ENCODE measurements at regions not wholly inside any gene's neighbourhood (a gene's known extent, or its start where the extent isn't known, plus 50 kb on each side); places are given as distances from the start of the nearest gene placed in this dataset.
A peak's percentile ranks its signal among the peaks of the same experiment; 100 is the strongest.

GRCh38 chr1:38310079-38310478, 263.5 kb upstream of the POU3F1 start (continued):
- TF ChIP-seq MBD1 (CRISPR knock-in tag; IDR thresholded peaks at IDR 0.05) (no peak), FOXJ2 (tag; IDR thresholded peaks at IDR 0.05) (0 out of 2 replicates have a peak, but pooled peaks have one; percentile 33), CC2D1A (IDR thresholded peaks at IDR 0.05) (no peak), LEF1 (IDR thresholded peaks at IDR 0.05) (peak; percentile 45; the same call in 1 of the 2 replicates), ZNF551 (CRISPR knock-in tag; IDR thresholded peaks at IDR 0.05) (no peak), ELF4 (CRISPR knock-in tag; IDR thresholded peaks at IDR 0.05) (no peak), CREB5 (CRISPR knock-in tag; IDR thresholded peaks at IDR 0.05) (no peak), LCOR (CRISPR knock-in tag; IDR thresholded peaks at IDR 0.05) (no peak), KLF1 (tag; IDR thresholded peaks at IDR 0.05) (no peak), GTF2E2 (tag; IDR thresholded peaks at IDR 0.05) (no peak), SREBF2 (CRISPR knock-in tag; IDR thresholded peaks at IDR 0.05) (no peak), NFXL1 (CRISPR knock-in tag; IDR thresholded peaks at IDR 0.05) (no peak), ZNF311 (CRISPR knock-in tag; IDR thresholded peaks at IDR 0.05) (no peak), ZNF431 (CRISPR knock-in tag; IDR thresholded peaks at IDR 0.05) (no peak), MITF (IDR thresholded peaks at IDR 0.05) (no peak), SMAD1 (IDR thresholded peaks at IDR 0.05; ENCODE audit: low read depth, low read length, partially characterized antibody) (no peak), ZNF584 (CRISPR knock-in tag; IDR thresholded peaks at IDR 0.05; ENCODE audit: low read depth) (no peak)
- TF ChIP-seq, protein P1, sequence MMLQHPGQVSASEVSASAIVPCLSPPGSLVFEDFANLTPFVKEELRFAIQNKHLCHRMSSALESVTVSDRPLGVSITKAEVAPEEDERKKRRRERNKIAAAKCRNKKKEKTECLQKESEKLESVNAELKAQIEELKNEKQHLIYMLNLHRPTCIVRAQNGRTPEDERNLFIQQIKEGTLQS (IDR thresholded peaks at IDR 0.05): peak; percentile 89
- TF ChIP-seq, protein P1 (CRISPR knock-in tag; conservative IDR thresholded peaks at IDR 0.05): no peak
- TF ChIP-seq, protein P2, sequence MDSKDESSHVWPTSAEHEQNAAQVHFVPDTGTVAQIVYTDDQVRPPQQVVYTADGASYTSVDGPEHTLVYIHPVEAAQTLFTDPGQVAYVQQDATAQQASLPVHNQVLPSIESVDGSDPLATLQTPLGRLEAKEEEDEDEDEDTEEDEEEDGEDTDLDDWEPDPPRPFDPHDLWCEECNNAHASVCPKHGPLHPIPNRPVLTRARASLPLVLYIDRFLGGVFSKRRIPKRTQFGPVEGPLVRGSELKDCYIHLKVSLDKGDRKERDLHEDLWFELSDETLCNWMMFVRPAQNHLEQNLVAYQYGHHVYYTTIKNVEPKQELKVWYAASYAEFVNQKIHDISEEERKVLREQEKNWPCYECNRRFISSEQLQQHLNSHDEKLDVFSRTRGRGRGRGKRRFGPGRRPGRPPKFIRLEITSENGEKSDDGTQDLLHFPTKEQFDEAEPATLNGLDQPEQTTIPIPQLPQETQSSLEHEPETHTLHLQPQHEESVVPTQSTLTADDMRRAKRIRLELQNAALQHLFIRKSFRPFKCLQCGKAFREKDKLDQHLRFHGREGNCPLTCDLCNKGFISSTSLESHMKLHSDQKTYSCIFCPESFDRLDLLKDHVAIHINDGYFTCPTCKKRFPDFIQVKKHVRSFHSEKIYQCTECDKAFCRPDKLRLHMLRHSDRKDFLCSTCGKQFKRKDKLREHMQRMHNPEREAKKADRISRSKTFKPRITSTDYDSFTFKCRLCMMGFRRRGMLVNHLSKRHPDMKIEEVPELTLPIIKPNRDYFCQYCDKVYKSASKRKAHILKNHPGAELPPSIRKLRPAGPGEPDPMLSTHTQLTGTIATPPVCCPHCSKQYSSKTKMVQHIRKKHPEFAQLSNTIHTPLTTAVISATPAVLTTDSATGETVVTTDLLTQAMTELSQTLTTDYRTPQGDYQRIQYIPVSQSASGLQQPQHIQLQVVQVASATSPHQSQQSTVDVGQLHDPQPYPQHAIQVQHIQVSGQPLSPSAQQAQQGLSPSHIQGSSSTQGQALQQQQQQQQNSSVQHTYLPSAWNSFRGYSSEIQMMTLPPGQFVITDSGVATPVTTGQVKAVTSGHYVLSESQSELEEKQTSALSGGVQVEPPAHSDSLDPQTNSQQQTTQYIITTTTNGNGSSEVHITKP (IDR thresholded peaks at IDR 0.05; ENCODE audit: partially characterized antibody): no peak

Data from K562 (cell line).